GM23338 (cell line): ENCODE measurements at regions not wholly inside any gene's neighbourhood (a gene's known extent, or its start where the extent isn't known, plus 50 kb on each side); places are given as distances from the start of the nearest gene placed in this dataset.

ENCODE experiments used
- EZH2 ChIP-seq: fragments of 200-600 bp; sonication (generic); IDR thresholded peaks from one replicate; pipeline ENCODE4 v1.8.0; 2017; ENCODE audit warnings: antibody characterized with exemption, mild to moderate bottlenecking, low read depth; ENCODE audit not compliant: unreplicated experiment
- EZH2phosphoT487 ChIP-seq: fragments of 200-600 bp; sonication (generic); IDR thresholded peaks from one replicate; pipeline ENCODE4 v1.8.1; 2018; ENCODE audit warnings: antibody characterized with exemption; ENCODE audit not compliant: unreplicated experiment
- JUNB ChIP-seq: IDR thresholded peaks from one replicate; pipeline ENCODE4 v1.6.1; 2016; ENCODE audit warnings: antibody characterized with exemption; ENCODE audit not compliant: unreplicated experiment
- NANOG ChIP-seq: IDR thresholded peaks from 2 replicates; pipeline ENCODE4 v1.6.1; 2016; ENCODE audit warnings: antibody characterized with exemption, borderline replicate concordance
- POLR2AphosphoS5 ChIP-seq: IDR thresholded peaks from 2 replicates; pipeline ENCODE4 v1.6.1; 2016; ENCODE audit warnings: antibody characterized with exemption, low read depth
- ZNF331 ChIP-seq: fragments of 250-450 bp; sonication (Bioruptor Pico); IDR thresholded peaks from 2 replicates; pipeline ENCODE4 v1.5.0; 2020; ENCODE audit warnings: low read depth, mild to moderate bottlenecking, moderate library complexity
- TF ChIP-seq, protein P1 (sequence below), 2 experiments: fragments of 200-600 bp in 1 of 2; sonication (generic) in 1 of 2; conservative IDR thresholded peaks; 2 replicates each; pipeline versions ENCODE4 v1.5.1 to v1.6.1; 2016 to 2017; ENCODE audit warnings: antibody characterized with exemption in 2 of 2, low read depth in 2 of 2, mild to moderate bottlenecking in 2 of 2, moderate library complexity in 1 of 2
- TF ChIP-seq, protein P2 (sequence below): IDR thresholded peaks from one replicate; pipeline ENCODE4 v1.6.1; 2018; ENCODE audit warnings: antibody characterized with exemption; ENCODE audit not compliant: unreplicated experiment
- TF ChIP-seq, protein P3 (sequence below): IDR thresholded peaks from 2 replicates; pipeline ENCODE4 v1.6.1; 2016; ENCODE audit warnings: antibody characterized with exemption

DNA sequence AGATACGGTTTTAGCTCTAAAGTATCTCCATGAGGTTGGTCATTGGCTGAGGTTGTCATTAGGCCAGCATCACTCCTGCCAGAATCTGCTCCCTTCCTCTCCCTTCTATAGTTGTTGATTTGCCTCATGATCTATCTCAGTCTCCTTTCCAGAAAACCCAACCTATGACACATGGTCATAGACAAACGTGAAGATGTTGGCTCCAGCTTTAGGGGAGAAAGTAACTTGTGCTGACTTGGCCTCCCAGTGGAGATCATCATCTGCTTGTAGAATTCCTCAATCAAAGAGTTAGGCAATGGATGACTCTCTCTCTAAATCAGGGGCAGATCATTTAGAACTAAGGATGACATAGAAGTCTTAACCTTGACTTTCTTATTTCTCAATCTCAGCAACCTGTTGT lies 894.4 kb downstream of the TTLL7 start:
- TF ChIP-seq, protein P1, sequence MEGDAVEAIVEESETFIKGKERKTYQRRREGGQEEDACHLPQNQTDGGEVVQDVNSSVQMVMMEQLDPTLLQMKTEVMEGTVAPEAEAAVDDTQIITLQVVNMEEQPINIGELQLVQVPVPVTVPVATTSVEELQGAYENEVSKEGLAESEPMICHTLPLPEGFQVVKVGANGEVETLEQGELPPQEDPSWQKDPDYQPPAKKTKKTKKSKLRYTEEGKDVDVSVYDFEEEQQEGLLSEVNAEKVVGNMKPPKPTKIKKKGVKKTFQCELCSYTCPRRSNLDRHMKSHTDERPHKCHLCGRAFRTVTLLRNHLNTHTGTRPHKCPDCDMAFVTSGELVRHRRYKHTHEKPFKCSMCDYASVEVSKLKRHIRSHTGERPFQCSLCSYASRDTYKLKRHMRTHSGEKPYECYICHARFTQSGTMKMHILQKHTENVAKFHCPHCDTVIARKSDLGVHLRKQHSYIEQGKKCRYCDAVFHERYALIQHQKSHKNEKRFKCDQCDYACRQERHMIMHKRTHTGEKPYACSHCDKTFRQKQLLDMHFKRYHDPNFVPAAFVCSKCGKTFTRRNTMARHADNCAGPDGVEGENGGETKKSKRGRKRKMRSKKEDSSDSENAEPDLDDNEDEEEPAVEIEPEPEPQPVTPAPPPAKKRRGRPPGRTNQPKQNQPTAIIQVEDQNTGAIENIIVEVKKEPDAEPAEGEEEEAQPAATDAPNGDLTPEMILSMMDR (conservative IDR thresholded peaks at IDR 0.05; ENCODE audit: low read depth in 2 of 2), result no peak
- TF ChIP-seq EZH2, result no peak
- no peak for TF ChIP-seq ZNF331 (CRISPR knock-in tag)
- TF ChIP-seq, protein P2, sequence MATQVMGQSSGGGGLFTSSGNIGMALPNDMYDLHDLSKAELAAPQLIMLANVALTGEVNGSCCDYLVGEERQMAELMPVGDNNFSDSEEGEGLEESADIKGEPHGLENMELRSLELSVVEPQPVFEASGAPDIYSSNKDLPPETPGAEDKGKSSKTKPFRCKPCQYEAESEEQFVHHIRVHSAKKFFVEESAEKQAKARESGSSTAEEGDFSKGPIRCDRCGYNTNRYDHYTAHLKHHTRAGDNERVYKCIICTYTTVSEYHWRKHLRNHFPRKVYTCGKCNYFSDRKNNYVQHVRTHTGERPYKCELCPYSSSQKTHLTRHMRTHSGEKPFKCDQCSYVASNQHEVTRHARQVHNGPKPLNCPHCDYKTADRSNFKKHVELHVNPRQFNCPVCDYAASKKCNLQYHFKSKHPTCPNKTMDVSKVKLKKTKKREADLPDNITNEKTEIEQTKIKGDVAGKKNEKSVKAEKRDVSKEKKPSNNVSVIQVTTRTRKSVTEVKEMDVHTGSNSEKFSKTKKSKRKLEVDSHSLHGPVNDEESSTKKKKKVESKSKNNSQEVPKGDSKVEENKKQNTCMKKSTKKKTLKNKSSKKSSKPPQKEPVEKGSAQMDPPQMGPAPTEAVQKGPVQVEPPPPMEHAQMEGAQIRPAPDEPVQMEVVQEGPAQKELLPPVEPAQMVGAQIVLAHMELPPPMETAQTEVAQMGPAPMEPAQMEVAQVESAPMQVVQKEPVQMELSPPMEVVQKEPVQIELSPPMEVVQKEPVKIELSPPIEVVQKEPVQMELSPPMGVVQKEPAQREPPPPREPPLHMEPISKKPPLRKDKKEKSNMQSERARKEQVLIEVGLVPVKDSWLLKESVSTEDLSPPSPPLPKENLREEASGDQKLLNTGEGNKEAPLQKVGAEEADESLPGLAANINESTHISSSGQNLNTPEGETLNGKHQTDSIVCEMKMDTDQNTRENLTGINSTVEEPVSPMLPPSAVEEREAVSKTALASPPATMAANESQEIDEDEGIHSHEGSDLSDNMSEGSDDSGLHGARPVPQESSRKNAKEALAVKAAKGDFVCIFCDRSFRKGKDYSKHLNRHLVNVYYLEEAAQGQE, result no peak
- no peak for TF ChIP-seq POLR2AphosphoS5
- no peak for TF ChIP-seq JUNB
- TF ChIP-seq, protein P3, sequence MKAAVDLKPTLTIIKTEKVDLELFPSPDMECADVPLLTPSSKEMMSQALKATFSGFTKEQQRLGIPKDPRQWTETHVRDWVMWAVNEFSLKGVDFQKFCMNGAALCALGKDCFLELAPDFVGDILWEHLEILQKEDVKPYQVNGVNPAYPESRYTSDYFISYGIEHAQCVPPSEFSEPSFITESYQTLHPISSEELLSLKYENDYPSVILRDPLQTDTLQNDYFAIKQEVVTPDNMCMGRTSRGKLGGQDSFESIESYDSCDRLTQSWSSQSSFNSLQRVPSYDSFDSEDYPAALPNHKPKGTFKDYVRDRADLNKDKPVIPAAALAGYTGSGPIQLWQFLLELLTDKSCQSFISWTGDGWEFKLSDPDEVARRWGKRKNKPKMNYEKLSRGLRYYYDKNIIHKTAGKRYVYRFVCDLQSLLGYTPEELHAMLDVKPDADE, result no peak
- no peak for TF ChIP-seq EZH2phosphoT487
- no peak for TF ChIP-seq NANOG
